HG03039 (cell line): ENCODE measurements at regions not wholly inside any gene's neighbourhood (a gene's known extent, or its start where the extent isn't known, plus 50 kb on each side); places are given as distances from the start of the nearest gene placed in this dataset.

Experiments used
- ATAC-seq: cut with Tn5 transposase; IDR thresholded peaks from one replicate; pipeline ENCODE4 v1.9.1; 2021; ENCODE audit warnings: mild to moderate bottlenecking, moderate library complexity; ENCODE audit not compliant: unreplicated experiment

- ATAC-seq = no peak
Observed at GRCh38 chr6:7042654-7043545, 64.9 kb upstream of the RREB1 start.

- no peak for ATAC-seq
Observed at GRCh38 chr6:7045331-7045730, 62.4 kb upstream of the RREB1 start.

- no peak for ATAC-seq
Observed at GRCh38 chr6:7045746-7046145, 62.0 kb upstream of the RREB1 start.

- no peak for ATAC-seq
Observed at GRCh38 chr6:7047128-7047527, 60.6 kb upstream of the RREB1 start.

- no peak for ATAC-seq
Observed at GRCh38 chr6:7047966-7048365, 59.8 kb upstream of the RREB1 start.

GRCh38 chr6:7048894-7049293, 58.9 kb upstream of the RREB1 start:
- ATAC-seq = no peak

GRCh38 chr6:7050004-7050403, 57.8 kb upstream of the RREB1 start:
- ATAC-seq = no peak

- no peak for ATAC-seq
Observed at GRCh38 chr6:7050872-7051779, 56.6 kb upstream of the RREB1 start.

GRCh38 chr6:7051780-7052442, 55.9 kb upstream of the RREB1 start:
- ATAC-seq = no peak

GRCh38 chr6:7052443-7053011, 55.2 kb upstream of the RREB1 start:
- no peak for ATAC-seq

- no peak for ATAC-seq
Observed at GRCh38 chr6:7053125-7053774, 54.5 kb upstream of the RREB1 start.
